HEK293T (cell line): ENCODE measurements at regions not wholly inside any gene's neighbourhood (a gene's known extent, or its start where the extent isn't known, plus 50 kb on each side); places are given as distances from the start of the nearest gene placed in this dataset.
"Not testable (repeated sequence)": the region's sequence is repeated elsewhere in the genome, so short reads cannot be mapped to it uniquely, and the experiment has no call there.

Source experiments
- FOXA1 ChIP-seq: fragments of 450-650 bp; IDR thresholded peaks from 2 replicates; pipeline ENCODE4 v1.6.1; 2016; ENCODE audit warnings: mild to moderate bottlenecking
- FOXM1 ChIP-seq: fragments of 450-650 bp; IDR thresholded peaks from 2 replicates; pipeline ENCODE4 v1.6.1; 2017; ENCODE audit warnings: mild to moderate bottlenecking, borderline replicate concordance
- PKNOX1 ChIP-seq: fragments of 450-650 bp; IDR thresholded peaks from 2 replicates; pipeline ENCODE4 v1.6.1; 2016
- SP1 ChIP-seq: fragments of 450-650 bp; IDR thresholded peaks from 2 replicates; pipeline ENCODE4 v1.6.1; 2017
- SUZ12 ChIP-seq: fragments of 450-650 bp; IDR thresholded peaks from 2 replicates; pipeline ENCODE4 v1.6.1; 2016; ENCODE audit warnings: mild to moderate bottlenecking
- ZNF384 ChIP-seq: fragments of 450-650 bp; IDR thresholded peaks from 2 replicates; pipeline ENCODE4 v1.6.1; 2016

GRCh38 chr9:138200481-138201142 is 323.0 kb downstream of the CACNA1B start:
- not testable (repeated sequence) for TF ChIP-seq SUZ12, FOXM1, ZNF384, FOXA1, SP1, PKNOX1
